ENCODE measurements at regions not wholly inside any gene's neighbourhood (a gene's known extent, or its start where the extent isn't known, plus 50 kb on each side); places are given as distances from the start of the nearest gene placed in this dataset.

DNA sequence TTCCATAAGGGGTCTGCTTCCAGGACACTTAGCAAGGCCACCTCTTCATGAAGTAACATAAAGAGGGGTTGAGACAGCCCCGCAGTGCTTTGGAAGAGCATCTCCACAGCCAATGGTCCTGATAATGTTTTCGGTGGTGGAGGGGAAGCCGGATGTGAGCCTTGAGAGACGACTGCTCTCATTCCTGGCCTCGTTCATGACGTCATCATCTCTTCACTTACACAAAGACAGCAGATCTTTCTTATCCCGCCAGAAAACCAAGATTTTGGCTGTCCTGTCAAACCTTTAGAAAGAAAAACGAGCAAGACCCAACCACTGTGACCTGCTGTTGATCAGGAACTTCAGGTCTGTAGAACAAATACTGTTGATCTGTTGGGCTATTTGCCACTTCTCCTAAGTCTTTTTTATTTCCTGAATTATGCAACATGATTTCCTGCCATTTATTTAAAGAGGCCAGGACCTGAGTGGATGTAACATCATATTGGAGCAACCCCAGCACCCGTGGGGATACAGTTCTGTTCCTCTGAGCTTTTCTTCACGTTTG, 89.0 kb upstream of the IRX2 start:
- WGBS, 2 donors = 51 to 52% methylated on average over 10 of the region's 10 CpGs
- H3K4me3 ChIP-seq = no peak overlapping the region
- intact Hi-C loops (cut with DNase I) = no loop called here
- no peak for ATAC-seq
- H3K36me3 ChIP-seq (replicated peaks in 1 of 2; ENCODE audit: insufficient read depth in 1 of 2, low read depth in 2 of 2) = no peaks in the 10 kb centered on the region
- no peak for DNase-seq
- H3K9me3 ChIP-seq = no peaks in the 10 kb centered on the region
- H3K4me1 ChIP-seq = no peaks in the 10 kb centered on the region
- TF ChIP-seq, protein P1, sequence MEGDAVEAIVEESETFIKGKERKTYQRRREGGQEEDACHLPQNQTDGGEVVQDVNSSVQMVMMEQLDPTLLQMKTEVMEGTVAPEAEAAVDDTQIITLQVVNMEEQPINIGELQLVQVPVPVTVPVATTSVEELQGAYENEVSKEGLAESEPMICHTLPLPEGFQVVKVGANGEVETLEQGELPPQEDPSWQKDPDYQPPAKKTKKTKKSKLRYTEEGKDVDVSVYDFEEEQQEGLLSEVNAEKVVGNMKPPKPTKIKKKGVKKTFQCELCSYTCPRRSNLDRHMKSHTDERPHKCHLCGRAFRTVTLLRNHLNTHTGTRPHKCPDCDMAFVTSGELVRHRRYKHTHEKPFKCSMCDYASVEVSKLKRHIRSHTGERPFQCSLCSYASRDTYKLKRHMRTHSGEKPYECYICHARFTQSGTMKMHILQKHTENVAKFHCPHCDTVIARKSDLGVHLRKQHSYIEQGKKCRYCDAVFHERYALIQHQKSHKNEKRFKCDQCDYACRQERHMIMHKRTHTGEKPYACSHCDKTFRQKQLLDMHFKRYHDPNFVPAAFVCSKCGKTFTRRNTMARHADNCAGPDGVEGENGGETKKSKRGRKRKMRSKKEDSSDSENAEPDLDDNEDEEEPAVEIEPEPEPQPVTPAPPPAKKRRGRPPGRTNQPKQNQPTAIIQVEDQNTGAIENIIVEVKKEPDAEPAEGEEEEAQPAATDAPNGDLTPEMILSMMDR (IDR thresholded peaks at IDR 0.05) = no peak
- no peak for TF ChIP-seq POLR2A (IDR thresholded peaks at IDR 0.05)
- H3K27ac ChIP-seq = no peak overlapping the region
- no peaks in the 10 kb centered on the region for H3K27me3 ChIP-seq

DNA sequence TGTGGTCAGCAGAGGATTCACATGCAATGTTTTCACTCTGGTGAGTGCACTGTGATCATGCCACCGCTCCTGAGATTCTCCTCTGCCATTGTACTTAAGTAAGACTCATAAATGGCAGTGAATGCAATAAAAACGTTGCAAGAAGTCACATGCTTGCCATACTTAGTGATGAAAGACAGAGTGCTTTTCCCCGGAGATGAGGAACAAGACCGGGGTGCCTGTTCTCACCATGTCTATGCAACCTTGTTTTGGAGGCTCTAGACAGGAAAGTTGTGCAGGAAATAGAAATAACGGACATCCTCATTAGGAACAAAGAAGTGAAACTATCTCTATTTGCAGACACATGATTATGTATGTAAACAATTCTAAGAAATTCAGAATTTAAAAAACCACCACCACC, 84.7 kb upstream of the IRX2 start:
- Histone ChIP-seq H3K27me3 (no peaks in the 10 kb centered on the region), H3K4me3 (no peak overlapping the region), H3K4me1 (no peaks in the 10 kb centered on the region), H3K9me3 (no peaks in the 10 kb centered on the region), H3K36me3 (replicated peaks in 1 of 2; ENCODE audit: insufficient read depth in 1 of 2, low read depth in 2 of 2) (no peaks in the 10 kb centered on the region), H3K27ac (no peak overlapping the region)
- 57 to 64% methylated on average over 5 of the region's 5 CpGs for WGBS, 2 donors
- ATAC-seq = no peak
- TF ChIP-seq, protein P1 (IDR thresholded peaks at IDR 0.05) = no peak
- TF ChIP-seq POLR2A (IDR thresholded peaks at IDR 0.05) = no peak
- no peak for DNase-seq
- intact Hi-C loops (cut with DNase I) = no loop called here

DNA sequence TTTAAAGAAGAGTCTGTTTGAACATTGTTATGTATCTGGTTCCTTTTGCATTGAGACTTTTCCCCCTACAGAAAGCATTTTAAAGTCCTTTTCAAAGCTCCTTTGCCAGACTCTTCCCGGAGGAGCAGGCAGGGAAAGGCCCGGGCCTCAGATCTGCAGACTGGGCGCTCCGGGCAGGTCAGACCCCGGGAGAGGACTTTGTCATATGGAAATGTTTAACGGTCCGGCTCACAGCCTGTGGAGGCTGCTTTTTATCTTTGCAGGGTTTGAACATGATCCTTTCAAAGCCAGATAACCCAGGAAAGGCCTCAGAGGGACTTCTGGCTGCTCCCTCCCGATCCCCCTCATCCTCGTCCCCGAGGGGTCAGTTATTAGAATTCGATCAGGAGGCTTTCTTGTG, 82.1 kb upstream of the IRX2 start:
- intact Hi-C loops (cut with DNase I) = no loop called here
- no peak for DNase-seq
- WGBS, 2 donors = 24 to 31% methylated on average over 11 of the region's 11 CpGs

DNA sequence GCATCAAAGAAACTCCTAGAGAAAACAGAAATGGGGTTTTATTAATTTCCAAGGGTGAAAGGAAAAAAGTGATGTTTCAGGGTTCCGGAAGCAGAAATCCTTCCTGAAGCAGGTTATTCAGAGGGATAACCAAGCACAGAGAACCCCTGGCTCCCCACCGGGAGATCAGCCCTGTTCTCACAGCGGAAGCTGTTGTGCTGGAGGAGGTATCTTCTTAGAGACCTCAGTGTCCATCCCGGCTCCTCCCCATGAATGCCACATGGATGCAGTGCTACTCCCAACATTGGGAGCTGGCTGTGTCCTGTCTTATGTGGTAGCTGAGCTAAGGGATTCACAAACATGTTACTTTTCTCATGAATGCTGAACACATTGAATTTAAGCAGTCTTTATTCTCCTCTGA, 80.9 kb upstream of the IRX2 start:
- TF ChIP-seq POLR2A (IDR thresholded peaks at IDR 0.05) = no peak
- TF ChIP-seq, protein P1 (IDR thresholded peaks at IDR 0.05) = no peak
- ATAC-seq (no peak), DNase-seq (no peak)
- H3K27ac ChIP-seq = no peak overlapping the region
- no peaks in the 10 kb centered on the region for H3K9me3 ChIP-seq
- H3K4me3 ChIP-seq = no peak overlapping the region
- no peaks in the 10 kb centered on the region for H3K36me3 ChIP-seq (replicated peaks in 1 of 2; ENCODE audit: insufficient read depth in 1 of 2, low read depth in 2 of 2)
- H3K4me1 ChIP-seq = no peaks in the 10 kb centered on the region
- intact Hi-C loops (cut with DNase I) = no loop called here
- peaks cover 0 to 7% of the 10 kb centered on the region in 2 donors for H3K27me3 ChIP-seq
- 37 to 47% methylated on average over 4 of the region's 4 CpGs for WGBS, 2 donors

More for the DNA sequence above, 82.1 kb upstream of the IRX2 start:
- Histone ChIP-seq H3K4me3 (no peak overlapping the region), H3K27ac (no peak overlapping the region), H3K9me3 (no peaks in the 10 kb centered on the region), H3K4me1 (no peaks in the 10 kb centered on the region), H3K27me3 (peaks cover 0 to 7% of the 10 kb centered on the region in 2 donors), H3K36me3 (replicated peaks in 1 of 2; ENCODE audit: insufficient read depth in 1 of 2, low read depth in 2 of 2) (no peaks in the 10 kb centered on the region)
- ATAC-seq = no peak
- TF ChIP-seq POLR2A (IDR thresholded peaks at IDR 0.05) = no peak
- TF ChIP-seq, protein P1 (IDR thresholded peaks at IDR 0.05) = no peak

DNA sequence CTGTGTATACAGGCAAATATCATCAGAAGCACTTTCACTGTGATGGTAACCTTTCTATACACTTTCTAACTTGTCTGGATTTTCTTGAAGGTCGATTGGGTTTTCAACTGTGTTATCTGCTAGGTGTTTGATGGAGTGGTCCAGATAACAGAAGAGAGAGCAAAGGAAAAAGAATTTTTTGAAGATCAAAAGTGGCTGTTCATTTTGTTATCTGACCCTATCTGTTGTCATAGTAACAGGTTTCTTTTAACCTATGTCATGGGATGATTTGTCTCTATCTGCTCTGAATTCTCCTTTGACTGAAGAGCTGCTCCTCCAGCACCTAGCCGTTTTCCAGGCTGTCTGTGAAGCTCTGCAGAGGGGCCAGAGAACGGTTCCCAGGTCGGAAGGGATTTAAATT, 77.8 kb upstream of the IRX2 start:
- Histone ChIP-seq H3K27ac (no peak overlapping the region), H3K4me1 (no peaks in the 10 kb centered on the region), H3K27me3 (peaks cover 0 to 7% of the 10 kb centered on the region in 2 donors), H3K4me3 (no peak overlapping the region), H3K9me3 (peaks cover 0 to 8% (median 0%) of the 10 kb centered on the region in 3 donors), H3K36me3 (replicated peaks in 1 of 2; ENCODE audit: insufficient read depth in 1 of 2, low read depth in 2 of 2) (no peaks in the 10 kb centered on the region)
- WGBS, 2 donors = 13% methylated on average over 4 of the region's 4 CpGs
- ATAC-seq (no peak), DNase-seq (no peak)
- intact Hi-C loops (cut with DNase I) = no loop called here
- TF ChIP-seq, protein P1 (IDR thresholded peaks at IDR 0.05) = no peak
- TF ChIP-seq POLR2A (IDR thresholded peaks at IDR 0.05) = no peak

Data from body of pancreas (tissue), 4 donors.